HL-60 (cell line): ENCODE measurements at regions not wholly inside any gene's neighbourhood (a gene's known extent, or its start where the extent isn't known, plus 50 kb on each side); places are given as distances from the start of the nearest gene placed in this dataset.
A peak's percentile ranks its signal among the peaks of the same experiment; 100 is the strongest.

Experiments
- DNase-seq, 2 experiments: peaks; one replicate each; pipeline ENCODE4 v3.0.0-alpha.2; 2010 to 2020; ENCODE audit warnings: low read depth in 1 of 2, low spot score in 1 of 2
- H3K27ac ChIP-seq: fragments of 250-450 bp; sonication (Bioruptor Pico); replicated peaks from 2 replicates; pipeline ENCODE4 v1.5.1; 2020; ENCODE audit warnings: mild to moderate bottlenecking, moderate library complexity
- H3K27me3 ChIP-seq: fragments of 250-450 bp; sonication (Bioruptor Pico); 2 replicates; pipeline ENCODE4 v1.5.1; 2021; ENCODE audit warnings: mild to moderate bottlenecking, moderate library complexity; ENCODE audit not compliant: insufficient read depth, poor library complexity, severe bottlenecking
- H3K4me3 ChIP-seq: replicated peaks from 2 replicates; pipeline ENCODE4 v1.5.1; 2011; ENCODE audit warnings: mild to moderate bottlenecking, control low read depth, low read length; ENCODE audit not compliant: insufficient read depth
- GABPA ChIP-seq: IDR thresholded peaks from 2 replicates; pipeline ENCODE4 v1.6.1; 2012; ENCODE audit warnings: low read depth
- POLR2AphosphoS5 ChIP-seq: IDR thresholded peaks from 2 replicates; pipeline ENCODE4 v1.6.1; 2012; ENCODE audit warnings: low read depth
- SPI1 ChIP-seq: IDR thresholded peaks from 2 replicates; pipeline ENCODE4 v1.6.1; 2012; ENCODE audit warnings: low read depth, mild to moderate bottlenecking, borderline replicate concordance
- TF ChIP-seq, protein P1 (sequence below): IDR thresholded peaks from one replicate; pipeline ENCODE4 v1.5.1; 2011; ENCODE audit warnings: low read length, control low read depth, inconsistent platforms; ENCODE audit not compliant: insufficient read depth
- TF ChIP-seq, protein P2 (sequence below): IDR thresholded peaks from 2 replicates; pipeline ENCODE4 v1.6.1; 2012; ENCODE audit warnings: low read depth; ENCODE audit not compliant: insufficient replicate concordance

- H3K27me3 ChIP-seq = no peaks in the 10 kb centered on the region
- no peak overlapping the region for H3K4me3 ChIP-seq
- TF ChIP-seq POLR2AphosphoS5 (no peak), SPI1 (no peak), GABPA (no peak)
- TF ChIP-seq, protein P1, sequence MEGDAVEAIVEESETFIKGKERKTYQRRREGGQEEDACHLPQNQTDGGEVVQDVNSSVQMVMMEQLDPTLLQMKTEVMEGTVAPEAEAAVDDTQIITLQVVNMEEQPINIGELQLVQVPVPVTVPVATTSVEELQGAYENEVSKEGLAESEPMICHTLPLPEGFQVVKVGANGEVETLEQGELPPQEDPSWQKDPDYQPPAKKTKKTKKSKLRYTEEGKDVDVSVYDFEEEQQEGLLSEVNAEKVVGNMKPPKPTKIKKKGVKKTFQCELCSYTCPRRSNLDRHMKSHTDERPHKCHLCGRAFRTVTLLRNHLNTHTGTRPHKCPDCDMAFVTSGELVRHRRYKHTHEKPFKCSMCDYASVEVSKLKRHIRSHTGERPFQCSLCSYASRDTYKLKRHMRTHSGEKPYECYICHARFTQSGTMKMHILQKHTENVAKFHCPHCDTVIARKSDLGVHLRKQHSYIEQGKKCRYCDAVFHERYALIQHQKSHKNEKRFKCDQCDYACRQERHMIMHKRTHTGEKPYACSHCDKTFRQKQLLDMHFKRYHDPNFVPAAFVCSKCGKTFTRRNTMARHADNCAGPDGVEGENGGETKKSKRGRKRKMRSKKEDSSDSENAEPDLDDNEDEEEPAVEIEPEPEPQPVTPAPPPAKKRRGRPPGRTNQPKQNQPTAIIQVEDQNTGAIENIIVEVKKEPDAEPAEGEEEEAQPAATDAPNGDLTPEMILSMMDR = no peak
- TF ChIP-seq, protein P2, sequence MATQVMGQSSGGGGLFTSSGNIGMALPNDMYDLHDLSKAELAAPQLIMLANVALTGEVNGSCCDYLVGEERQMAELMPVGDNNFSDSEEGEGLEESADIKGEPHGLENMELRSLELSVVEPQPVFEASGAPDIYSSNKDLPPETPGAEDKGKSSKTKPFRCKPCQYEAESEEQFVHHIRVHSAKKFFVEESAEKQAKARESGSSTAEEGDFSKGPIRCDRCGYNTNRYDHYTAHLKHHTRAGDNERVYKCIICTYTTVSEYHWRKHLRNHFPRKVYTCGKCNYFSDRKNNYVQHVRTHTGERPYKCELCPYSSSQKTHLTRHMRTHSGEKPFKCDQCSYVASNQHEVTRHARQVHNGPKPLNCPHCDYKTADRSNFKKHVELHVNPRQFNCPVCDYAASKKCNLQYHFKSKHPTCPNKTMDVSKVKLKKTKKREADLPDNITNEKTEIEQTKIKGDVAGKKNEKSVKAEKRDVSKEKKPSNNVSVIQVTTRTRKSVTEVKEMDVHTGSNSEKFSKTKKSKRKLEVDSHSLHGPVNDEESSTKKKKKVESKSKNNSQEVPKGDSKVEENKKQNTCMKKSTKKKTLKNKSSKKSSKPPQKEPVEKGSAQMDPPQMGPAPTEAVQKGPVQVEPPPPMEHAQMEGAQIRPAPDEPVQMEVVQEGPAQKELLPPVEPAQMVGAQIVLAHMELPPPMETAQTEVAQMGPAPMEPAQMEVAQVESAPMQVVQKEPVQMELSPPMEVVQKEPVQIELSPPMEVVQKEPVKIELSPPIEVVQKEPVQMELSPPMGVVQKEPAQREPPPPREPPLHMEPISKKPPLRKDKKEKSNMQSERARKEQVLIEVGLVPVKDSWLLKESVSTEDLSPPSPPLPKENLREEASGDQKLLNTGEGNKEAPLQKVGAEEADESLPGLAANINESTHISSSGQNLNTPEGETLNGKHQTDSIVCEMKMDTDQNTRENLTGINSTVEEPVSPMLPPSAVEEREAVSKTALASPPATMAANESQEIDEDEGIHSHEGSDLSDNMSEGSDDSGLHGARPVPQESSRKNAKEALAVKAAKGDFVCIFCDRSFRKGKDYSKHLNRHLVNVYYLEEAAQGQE = no peak
- peak; percentile 49 to 87 for DNase-seq
- peak overlapping the region; percentile 94 for H3K27ac ChIP-seq
These were observed 267.1 kb downstream of the RPLP1 start for GRCh38 chr15:69719527-69720240.

- Histone ChIP-seq H3K27me3 (no peaks in the 10 kb centered on the region), H3K27ac (peak overlapping the region; percentile 94), H3K4me3 (no peak overlapping the region)
- TF ChIP-seq, protein P1 = no peak
- TF ChIP-seq GABPA = no peak
- no peak for TF ChIP-seq SPI1
- TF ChIP-seq, protein P2 = no peak
- TF ChIP-seq POLR2AphosphoS5 = no peak
- no peak for DNase-seq
These were observed 267.9 kb downstream of the RPLP1 start for GRCh38 chr15:69720536-69720935.

DNA sequence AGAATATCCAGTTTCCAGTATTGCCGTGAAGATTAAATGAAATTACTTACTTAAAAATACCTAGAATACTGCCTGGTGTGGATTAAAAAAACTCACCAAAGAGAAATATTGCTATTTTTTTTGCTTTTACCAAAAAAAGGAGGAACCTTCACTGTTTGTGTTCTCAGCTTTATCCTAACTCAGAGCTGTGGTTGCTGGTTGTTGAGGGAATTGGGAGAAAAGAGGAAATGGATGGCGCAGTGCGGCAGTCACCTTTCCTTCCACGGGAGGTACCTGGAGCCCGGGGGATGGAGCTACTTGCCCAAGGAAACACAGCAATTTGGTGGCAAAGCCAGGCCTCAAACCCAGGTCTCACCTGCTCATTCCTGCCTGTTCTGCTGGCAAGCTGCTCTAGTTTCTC is 270.3 kb downstream of the RPLP1 start:
- peak; percentile 89; the same call in 1 of the 2 replicates for TF ChIP-seq SPI1
- no peak for TF ChIP-seq POLR2AphosphoS5
- H3K27me3 ChIP-seq = no peaks in the 10 kb centered on the region
- DNase-seq = peak in 1 of 2 experiments; percentile 67
- no peak overlapping the region for H3K4me3 ChIP-seq
- H3K27ac ChIP-seq = peak overlapping the region; percentile 94

GRCh38 chr15:69723404-69724096 is 270.9 kb downstream of the RPLP1 start:
- TF ChIP-seq, protein P2 = no peak
- peak overlapping the region; percentile 94 for H3K27ac ChIP-seq
- DNase-seq = no peak
- H3K4me3 ChIP-seq = no peak overlapping the region
- H3K27me3 ChIP-seq = no peaks in the 10 kb centered on the region
